WTC11 (cell line): ENCODE measurements at regions not wholly inside any gene's neighbourhood (a gene's known extent, or its start where the extent isn't known, plus 50 kb on each side); places are given as distances from the start of the nearest gene placed in this dataset.

Experiments used
- CREB1 ChIP-seq: sonication (generic); formaldehyde crosslinking; IDR thresholded peaks from 2 replicates; pipeline ENCODE4 v1.8.0; 2023; ENCODE audit warnings: mild to moderate bottlenecking, missing genetic modification reagents
- NR1H2 ChIP-seq: sonication (generic); formaldehyde crosslinking; IDR thresholded peaks from 2 replicates; pipeline ENCODE4 v1.9.0; 2021; ENCODE audit warnings: mild to moderate bottlenecking, moderate library complexity, missing genetic modification reagents
- ZNF121 ChIP-seq: sonication (generic); formaldehyde crosslinking; IDR thresholded peaks from 2 replicates; pipeline ENCODE4 v1.8.0; 2023; ENCODE audit warnings: missing genetic modification reagents
- TF ChIP-seq, protein P1 (sequence below): fragments of 200-600 bp; IDR thresholded peaks from 2 replicates; pipeline ENCODE4 v1.8.0; 2022; ENCODE audit warnings: antibody characterized with exemption
- TF ChIP-seq, protein P2 (sequence below): sonication (generic); formaldehyde crosslinking; IDR thresholded peaks from 2 replicates; pipeline ENCODE4 v1.8.1; 2022; ENCODE audit warnings: low read depth, missing genetic modification reagents, borderline replicate concordance
- TF ChIP-seq, protein P3 (sequence below): sonication (generic); formaldehyde crosslinking; IDR thresholded peaks from 2 replicates; pipeline ENCODE4 v1.8.1; 2023; ENCODE audit warnings: mild to moderate bottlenecking, missing genetic modification reagents, moderate library complexity

DNA sequence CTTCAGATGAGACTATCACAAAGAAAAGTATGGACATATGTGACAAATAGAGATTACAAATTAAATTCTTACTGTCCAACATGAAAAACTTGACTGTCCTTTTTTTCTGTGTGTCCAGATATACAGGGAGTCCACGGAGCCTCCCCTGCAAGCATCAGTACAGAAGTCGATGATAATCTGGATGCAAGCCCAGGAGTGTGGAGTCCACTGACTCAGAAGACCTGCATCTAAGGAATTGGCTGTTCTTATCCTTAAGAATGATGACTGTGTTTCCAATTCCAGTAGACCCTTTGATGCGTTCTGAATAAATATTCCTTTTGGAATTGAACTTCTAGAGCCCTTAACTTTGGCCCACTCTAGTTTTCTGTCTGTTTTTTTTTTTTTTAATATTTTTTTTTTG is 56.7 kb upstream of the TAF11L2 start:
- TF ChIP-seq, protein P1, sequence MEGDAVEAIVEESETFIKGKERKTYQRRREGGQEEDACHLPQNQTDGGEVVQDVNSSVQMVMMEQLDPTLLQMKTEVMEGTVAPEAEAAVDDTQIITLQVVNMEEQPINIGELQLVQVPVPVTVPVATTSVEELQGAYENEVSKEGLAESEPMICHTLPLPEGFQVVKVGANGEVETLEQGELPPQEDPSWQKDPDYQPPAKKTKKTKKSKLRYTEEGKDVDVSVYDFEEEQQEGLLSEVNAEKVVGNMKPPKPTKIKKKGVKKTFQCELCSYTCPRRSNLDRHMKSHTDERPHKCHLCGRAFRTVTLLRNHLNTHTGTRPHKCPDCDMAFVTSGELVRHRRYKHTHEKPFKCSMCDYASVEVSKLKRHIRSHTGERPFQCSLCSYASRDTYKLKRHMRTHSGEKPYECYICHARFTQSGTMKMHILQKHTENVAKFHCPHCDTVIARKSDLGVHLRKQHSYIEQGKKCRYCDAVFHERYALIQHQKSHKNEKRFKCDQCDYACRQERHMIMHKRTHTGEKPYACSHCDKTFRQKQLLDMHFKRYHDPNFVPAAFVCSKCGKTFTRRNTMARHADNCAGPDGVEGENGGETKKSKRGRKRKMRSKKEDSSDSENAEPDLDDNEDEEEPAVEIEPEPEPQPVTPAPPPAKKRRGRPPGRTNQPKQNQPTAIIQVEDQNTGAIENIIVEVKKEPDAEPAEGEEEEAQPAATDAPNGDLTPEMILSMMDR = no peak
- TF ChIP-seq CREB1 (CRISPR knock-in tag) (no peak), ZNF121 (CRISPR knock-in tag) (no peak), NR1H2 (no peak)
- TF ChIP-seq, protein P2, sequence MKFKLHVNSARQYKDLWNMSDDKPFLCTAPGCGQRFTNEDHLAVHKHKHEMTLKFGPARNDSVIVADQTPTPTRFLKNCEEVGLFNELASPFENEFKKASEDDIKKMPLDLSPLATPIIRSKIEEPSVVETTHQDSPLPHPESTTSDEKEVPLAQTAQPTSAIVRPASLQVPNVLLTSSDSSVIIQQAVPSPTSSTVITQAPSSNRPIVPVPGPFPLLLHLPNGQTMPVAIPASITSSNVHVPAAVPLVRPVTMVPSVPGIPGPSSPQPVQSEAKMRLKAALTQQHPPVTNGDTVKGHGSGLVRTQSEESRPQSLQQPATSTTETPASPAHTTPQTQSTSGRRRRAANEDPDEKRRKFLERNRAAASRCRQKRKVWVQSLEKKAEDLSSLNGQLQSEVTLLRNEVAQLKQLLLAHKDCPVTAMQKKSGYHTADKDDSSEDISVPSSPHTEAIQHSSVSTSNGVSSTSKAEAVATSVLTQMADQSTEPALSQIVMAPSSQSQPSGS (CRISPR knock-in tag) = no peak
- TF ChIP-seq, protein P3, sequence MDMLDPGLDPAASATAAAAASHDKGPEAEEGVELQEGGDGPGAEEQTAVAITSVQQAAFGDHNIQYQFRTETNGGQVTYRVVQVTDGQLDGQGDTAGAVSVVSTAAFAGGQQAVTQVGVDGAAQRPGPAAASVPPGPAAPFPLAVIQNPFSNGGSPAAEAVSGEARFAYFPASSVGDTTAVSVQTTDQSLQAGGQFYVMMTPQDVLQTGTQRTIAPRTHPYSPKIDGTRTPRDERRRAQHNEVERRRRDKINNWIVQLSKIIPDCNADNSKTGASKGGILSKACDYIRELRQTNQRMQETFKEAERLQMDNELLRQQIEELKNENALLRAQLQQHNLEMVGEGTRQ = no peak
